GM21390 (cell line): ENCODE measurements at regions not wholly inside any gene's neighbourhood (a gene's known extent, or its start where the extent isn't known, plus 50 kb on each side); places are given as distances from the start of the nearest gene placed in this dataset.
"Not testable (repeated sequence)": the region's sequence is repeated elsewhere in the genome, so short reads cannot be mapped to it uniquely, and the experiment has no call there.

Source experiments
- ATAC-seq: cut with Tn5 transposase; IDR thresholded peaks from one replicate; pipeline ENCODE4 v1.9.1; 2021; ENCODE audit not compliant: unreplicated experiment

DNA sequence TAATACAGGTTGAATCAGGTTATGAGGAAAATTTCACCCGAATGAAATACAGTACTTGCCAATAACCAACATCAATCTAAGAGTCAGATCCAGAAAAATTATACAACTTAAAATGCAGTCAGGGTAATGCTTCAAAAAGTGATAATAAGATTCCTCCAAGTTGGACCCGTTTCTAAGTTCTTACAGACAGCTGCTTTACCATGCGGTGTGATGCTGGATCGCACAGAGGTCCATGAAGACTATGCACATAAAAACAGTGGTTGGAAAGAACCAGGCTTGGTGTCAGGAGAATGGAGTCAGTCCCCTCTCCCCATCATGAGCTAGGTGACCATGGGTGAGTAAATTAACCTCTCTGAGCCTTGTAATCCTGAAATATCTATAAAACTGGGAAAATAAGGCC lies 261.3 kb downstream of the QDPR start:
- ATAC-seq, result no peak

DNA sequence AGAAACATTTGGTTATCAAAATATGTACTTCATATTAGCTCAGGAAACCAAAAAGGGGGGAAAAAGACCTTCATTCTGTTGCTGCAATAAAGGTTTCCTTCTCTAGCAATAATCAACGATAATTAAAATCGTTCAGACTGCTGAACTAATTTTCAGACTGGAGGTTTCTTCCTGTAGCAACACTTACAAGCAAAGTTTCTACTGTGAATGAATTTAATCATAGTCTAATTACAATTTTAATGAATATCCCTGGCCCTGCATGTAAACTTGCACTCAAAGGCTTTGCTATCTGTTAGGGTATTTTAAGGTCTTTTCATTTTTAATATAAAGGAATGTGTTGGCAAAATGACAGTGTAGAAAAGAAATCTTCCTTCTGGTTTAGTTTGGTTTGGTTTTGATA lies 265.2 kb downstream of the QDPR start:
- no peak for ATAC-seq

DNA sequence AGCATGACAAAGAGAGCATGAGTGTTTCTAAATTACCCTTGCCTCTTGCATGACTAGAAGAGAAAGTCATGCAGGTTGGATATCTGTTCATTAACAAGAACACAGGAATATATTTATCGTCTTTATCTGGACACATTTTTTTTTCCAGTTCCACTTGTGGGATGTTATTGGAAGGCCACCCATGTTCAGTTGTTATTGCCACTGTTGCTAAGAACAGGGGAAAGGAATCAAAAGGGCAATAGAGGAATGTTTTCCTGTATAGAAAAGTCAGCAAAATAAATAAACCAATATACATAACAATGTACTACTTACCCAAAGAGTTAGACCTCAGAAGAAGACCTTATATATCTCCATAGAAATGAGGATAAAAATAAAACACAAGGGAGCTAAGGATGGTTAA lies 270.1 kb downstream of the QDPR start:
- no peak for ATAC-seq

DNA sequence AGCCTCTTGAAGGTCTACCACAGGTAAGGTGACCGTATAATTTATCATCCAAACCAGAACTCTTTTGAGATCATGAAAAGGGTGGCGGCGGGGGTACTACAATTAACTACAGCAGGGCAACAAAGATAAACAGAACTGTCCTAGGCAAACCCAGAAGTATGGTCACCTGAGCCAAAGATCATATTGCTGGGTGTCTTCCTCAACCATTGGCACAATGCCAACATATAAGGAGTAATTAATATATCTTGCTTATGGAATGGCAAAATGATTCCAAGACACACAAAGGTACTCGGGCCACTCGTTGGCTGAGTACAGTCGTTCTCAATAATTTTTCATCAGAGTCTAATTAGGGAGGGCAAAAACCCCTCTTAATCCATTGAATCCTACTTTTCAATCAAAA lies 273.3 kb downstream of the QDPR start:
- no peak for ATAC-seq

DNA sequence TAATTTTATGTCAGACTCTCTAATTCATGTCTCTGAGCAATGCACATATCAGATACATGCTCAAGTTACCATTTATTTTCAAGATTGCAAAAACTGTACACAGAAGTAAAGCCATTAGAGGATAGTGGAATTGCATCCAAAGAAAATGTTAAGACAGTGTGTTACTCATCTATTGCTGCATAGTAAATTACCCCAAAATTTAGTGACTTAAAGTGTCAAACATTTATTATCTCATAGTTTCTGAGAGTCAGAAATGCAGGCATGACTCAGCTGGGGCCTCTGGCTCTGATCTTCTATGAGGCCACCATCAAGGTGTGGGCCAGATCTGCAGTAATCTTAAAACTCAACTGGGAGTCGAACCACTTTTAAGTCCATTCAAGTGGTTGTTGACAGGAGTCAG lies 275.2 kb downstream of the QDPR start:
- no peak for ATAC-seq

DNA sequence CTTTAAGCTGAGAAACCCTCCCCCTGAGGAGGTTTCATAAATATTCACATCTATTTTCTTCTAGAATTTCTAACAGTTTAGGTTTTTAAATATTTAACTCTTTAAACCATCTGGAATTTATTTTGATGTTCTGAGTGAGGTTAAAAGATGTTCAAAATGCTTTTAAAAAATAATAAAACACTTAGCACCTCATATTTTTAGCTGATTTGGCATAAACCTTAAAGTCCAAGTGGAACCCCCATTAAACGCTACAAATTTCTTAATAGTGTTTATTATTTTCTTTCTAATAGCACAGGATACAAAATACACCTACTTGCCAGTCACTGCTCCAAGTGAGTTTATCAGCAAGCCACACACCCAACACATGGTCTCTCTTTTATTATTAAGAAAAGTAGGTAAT lies 277.2 kb downstream of the QDPR start:
- no peak for ATAC-seq

DNA sequence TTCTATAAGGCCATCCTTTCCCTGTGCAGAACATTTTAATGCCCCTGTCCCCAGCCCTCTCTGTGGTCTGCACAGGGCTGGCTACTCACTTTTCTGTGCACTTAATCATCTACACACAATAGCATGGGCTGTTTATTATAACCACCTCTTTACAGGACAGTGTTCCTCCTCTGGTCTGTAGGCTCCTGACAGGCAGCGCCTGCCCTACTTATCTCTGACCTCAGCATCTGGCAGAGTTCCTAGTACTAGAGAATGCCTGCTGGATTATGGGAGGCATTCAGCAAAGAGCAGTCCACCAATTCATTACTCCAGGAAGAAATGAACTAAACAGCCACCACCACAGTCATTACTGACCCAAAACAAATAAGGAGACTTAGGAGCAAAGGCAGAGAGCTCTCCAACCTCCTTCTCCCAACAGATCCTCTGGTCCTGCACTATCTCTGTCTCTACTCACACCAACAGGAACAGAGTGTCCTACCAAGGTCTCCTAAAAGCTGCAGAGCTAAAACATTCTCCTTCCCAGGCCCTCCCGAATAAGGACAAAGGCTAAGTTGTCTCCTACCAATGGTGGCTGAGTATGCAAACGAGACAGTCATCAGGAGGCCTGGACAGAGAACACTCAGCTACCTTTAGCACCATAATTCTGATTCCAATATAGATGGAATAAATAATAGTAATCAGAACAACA lies 279.2 kb downstream of the QDPR start:
- no peak for ATAC-seq

DNA sequence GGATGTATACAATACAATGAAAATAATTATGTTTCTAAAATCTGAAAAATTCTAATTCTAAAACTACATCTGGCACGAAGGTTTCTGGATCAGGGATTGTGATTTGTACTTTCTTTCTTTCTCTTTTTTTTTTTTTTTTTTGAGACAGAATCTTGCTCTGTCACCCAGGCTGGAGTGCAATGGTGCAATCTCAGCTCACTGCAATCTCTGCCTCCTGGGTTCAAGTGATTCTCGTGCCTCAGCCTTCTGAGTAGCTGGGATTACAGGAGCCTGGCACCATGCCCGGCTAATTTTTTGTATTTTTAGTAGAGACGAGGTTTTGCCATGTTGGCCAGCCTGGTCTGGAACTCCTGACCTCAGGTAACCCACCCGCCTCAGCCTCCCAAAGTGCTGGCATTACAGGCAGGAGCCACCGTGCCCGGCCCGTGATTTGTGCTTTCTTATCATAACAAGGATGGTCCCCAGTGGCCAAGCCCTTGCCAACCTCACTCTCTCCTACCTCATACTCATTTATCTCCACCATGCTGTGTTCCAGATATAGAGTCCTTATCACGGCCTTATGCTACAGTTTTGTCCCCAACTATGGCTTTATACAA lies 279.9 kb downstream of the QDPR start:
- not testable (repeated sequence) for ATAC-seq

DNA sequence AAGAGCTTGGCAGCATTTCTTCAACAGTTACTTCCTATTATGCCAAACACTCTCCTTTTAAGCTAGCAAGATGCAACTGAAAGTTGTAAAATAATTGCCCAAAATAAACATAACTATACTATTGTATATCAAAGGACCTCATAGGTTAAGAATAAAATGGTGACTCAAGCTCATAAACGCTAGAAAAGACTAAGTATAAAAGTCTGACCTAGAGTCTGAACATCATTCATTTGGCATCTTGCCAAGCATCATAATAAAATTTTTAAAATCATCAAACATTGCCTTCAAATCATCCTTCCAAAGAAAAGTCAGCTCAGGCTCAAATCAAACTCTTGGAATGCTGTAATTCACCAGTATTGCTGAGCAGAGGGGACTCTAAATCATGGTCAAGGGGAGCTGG lies 281.2 kb downstream of the QDPR start:
- no peak for ATAC-seq

DNA sequence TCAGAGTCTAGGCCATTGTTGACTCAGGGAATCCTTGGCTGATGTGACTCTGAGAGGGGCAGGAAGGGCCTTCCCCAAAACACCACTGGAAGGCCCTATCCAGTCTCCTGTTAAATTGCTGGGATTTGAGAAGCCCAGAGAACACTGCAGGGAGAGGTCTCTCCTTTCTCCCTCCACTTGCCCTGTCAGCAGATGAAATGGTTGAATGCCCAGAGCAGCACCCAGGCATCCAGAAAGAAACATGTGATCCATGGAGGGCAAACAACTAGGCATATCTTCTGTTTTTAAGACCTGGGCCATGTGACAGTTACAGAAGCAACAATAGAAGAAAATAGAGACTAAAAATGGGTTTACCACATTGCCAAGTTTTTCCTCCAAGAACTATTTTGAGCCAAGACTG lies 291.1 kb downstream of the QDPR start:
- no peak for ATAC-seq

DNA sequence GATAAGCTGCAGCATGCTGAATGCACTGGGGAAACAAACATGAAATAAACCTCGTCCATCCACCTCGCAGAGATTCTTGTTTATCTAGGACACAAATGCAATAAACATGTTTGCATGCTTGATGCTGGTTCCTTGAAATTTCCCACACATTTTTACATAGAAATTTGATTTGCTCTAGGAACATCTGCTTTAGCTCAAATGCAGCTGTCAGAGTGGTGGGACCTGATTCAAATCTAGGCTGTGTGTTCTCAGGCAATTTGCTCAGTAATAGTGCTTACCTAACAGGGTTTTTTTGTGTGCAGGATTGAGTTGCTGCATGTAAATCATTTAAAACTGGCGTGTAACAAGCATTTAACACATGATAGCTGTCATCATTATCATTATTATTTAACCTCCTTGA lies 293.1 kb downstream of the QDPR start:
- ATAC-seq, result no peak

DNA sequence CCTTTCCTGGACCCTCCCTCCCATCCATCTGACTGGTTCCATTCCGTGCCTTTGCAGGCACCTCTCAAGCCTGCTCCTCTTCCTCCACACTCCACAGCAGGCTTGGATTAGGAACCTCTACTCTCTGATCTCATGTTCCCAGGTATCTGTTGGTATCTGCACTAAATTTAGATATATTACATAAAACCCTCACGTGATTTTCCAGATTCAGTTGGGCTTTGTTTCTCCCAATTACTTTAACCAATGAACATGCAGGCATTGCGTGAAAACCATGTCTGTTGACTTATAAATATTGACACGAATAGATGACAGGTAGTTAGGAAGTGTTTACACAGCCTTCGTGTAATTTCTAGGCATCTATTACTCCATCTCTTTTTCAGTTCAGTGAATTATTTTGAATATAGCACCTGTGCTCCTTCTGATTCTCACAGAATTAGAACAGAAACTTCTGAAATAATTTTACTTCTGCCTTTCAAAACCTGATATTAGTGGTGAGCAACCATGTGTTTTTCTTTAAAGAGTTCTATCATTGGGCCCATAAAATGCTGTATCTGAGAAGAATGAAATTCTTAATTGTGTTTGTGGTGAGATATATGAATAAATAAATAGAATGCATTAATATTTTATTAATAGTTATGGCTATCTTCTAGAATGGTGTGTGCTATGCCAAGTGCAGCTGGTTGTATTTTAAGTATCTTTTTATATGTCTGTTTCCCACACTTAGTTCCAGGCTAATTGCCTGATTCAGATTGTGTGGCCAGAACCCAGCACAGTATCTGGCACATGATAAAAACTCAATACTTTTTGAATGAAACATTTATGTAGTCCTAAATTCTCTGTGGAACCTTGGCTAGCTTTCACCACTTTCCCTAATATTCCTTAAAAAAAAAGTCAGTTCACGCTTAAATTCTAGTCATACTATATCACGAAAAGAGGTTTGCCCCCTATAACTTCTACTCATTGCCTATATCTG lies 304.8 kb downstream of the QDPR start:
- no peak for ATAC-seq

DNA sequence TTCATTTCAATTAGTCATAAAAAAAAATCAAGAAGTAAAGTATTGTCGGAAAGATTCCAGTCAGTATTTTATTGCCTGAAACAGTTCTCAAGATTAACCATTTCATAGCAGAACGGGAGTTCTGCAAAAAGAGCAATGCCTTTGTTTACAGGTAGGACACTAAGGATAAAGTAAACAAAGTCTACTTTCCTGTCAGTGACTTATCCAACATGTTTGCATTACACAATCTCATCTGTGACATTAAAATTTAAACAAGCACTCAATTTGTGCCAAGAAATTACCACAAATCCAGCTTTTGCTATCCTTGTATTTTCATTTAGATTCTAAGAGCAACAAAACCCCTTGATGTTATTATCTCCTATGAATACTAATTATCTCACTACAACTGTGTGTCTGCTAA lies 306.5 kb upstream of the LDB2 start:
- no peak for ATAC-seq

DNA sequence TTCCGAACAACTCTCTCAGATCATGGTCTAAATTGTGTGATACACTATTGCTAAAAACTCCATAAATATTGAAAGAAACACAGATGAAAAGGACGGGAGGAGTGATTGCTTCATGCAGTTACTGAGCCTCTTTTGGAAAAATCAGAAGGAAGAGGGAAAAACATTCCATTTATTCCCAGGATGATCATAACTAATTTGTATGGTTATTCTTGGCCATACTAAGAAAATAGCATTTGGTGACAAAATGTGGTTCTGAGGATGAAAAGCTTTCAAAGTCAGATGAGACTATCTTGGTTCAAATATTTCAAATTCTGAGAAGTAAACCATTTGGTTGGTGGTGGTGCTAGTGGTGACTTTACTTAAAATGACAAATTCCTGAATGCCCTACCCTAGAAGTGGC lies 305.4 kb upstream of the LDB2 start:
- ATAC-seq, result no peak

DNA sequence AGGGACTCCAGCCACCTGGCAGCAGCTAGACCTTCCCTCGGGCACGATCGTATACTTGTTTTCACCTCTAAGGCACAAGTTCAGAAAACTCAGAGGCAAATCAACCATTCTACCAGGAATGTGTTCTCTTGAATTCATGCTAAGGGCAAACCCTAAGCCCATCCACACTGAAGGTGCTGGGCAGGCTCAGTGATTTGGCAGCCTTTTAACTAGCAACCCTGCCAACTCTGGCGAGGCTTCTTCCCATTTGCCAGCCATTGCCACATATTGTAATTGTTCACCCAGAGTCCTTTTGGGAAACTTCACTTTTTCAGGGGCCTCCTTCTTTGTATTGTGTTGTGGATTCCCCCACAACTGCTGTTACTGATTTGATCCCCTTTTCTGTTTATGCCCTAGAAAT lies 298.6 kb upstream of the LDB2 start:
- no peak for ATAC-seq

DNA sequence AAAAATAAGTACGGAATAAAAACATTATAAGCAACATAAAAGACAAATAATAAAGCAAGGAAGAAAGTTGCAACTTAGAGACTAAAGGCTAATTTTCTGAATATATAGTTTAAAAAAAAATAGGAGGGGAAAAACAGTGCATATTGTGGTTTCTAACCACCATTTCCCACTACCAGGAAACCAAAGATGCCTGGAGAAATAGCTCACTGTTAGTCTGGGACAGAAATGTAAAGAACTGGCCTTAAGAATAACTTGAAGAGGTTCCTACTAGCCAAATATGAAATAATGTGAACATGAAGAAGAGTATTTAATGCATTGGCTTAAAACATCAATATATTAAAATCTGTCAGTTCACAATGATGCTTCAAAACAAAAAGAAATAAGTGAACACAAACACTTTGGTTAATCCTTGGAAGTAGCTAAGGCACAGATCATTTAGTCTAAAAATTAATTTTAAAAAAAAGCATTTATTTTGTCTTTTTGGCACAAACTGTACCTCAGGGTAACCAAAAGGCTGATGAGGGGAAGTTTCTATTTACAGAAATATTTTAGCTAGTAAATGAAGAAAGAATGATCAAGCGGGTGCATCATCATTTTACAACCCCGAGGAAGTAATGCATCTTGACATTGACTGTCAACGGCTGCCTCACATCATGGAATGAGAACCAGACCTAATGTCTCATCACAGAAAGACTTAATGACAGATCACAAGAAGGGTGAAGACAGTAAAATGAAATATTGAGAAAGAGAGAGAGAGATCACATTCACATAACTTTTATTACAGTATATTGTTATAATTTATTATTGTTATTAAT lies 297.2 kb upstream of the LDB2 start:
- ATAC-seq, result no peak

DNA sequence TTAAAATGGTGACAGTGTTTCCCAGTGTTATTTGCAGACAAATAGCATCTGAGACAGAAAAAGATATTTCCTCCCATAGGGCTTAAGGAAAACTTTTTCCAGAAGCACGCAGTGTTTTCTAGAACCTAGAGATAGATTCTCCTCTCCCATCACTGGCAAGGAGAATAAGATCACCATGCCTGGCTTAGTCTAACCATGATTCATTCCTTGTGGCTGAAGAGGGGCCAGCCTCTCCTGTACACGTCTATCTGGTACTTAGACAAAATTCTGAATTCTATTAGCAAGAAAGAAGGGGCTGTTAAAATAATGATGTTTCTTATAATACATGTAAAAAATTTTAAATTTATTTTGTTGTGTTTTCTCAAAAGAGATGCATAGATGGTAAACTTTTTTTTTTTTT lies 296.1 kb upstream of the LDB2 start:
- ATAC-seq, result no peak

DNA sequence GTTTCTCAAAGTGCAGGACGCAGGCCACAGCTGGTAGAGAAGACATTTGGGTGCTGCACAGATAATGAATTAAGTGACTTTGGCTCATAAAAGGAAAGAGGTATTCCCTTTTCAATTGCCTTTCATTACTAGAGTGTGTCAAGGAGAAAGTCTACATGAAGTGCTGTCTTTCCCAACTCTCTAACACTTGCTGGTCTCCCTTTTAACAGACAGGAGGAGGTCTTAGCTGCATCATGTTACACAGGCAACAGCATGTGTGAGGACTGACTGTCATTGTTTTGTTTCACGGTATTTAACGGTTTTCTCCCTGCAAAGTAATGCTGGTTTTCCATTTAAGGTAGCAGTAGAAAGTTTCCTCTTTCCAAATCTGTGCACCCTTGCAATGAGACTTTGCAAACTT lies 291.3 kb upstream of the LDB2 start:
- ATAC-seq, result no peak

DNA sequence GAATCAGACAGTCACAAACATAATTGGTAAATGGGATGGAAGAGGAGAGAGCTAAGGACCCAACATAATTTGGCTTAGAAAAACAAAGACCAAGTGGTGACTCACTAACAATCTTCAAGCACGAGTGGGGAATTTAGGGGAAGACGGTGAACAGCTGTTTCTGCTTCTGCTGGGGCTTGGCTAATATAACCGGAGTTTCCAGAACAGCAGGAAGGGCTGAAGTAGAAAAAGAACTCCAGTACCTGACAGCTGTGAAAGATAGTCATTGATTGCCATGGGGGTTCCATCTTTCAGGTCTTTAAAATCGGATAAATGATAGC lies 290.9 kb upstream of the LDB2 start:
- ATAC-seq, result no peak

DNA sequence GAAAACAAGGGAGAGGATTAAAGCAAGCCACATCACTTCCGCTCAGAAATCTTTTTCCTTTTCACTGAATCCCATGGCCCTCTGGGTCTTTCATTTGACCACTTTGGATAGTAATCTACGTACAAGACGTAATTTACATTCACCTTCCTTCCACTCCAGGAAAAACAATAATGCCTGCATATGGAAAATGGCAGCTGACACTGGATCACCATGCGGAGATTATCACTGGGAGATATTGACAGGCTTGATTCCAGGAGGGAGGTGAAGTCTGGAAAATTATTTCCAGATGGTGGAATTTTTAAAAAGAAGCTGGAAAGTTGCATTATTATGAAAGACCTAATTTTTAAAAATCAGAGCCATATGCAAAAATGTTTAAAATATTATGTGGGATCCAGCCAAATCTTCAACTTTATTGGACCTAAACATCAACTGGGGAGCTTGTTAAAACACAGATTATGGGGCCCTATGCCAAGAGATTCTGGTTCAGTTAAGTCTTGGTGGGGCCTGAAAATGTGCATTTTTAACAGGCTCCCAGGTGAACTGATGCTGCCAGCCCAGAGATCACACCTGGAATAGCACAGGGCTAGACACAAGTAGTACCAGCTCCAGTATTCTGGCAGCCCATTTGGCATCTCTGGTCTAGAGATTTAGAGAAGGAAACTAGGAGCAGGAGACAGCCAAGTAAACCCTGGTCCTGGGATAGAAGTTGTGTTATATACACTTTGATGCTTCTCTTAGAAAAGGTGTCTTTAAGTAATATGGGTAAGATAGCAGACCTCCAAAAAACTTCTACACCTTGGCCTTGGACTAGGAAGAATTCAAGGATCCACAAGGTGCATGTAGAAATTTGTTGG lies 290.3 kb upstream of the LDB2 start:
- ATAC-seq, result no peak
